ENCODE measurements at regions not wholly inside any gene's neighbourhood (a gene's known extent, or its start where the extent isn't known, plus 50 kb on each side); places are given as distances from the start of the nearest gene placed in this dataset.
A peak's percentile ranks its signal among the peaks of the same experiment; 100 is the strongest.

- Histone ChIP-seq H3K4me1 (ENCODE audit: low read depth) (peaks cover 21% of the 10 kb centered on the region), H3K4me3 (peak overlapping the region; percentile 44), H3K9me3 (ENCODE audit: low read depth) (no peaks in the 10 kb centered on the region), H3K27ac (peak overlapping the region; percentile 95), H3K36me3 (no peaks in the 10 kb centered on the region), H3K27me3 (no peaks in the 10 kb centered on the region)
- DNase-seq (ENCODE audit: low read depth in 1 of 2, low spot score in 1 of 2), result no peak
- TF ChIP-seq, protein P1, sequence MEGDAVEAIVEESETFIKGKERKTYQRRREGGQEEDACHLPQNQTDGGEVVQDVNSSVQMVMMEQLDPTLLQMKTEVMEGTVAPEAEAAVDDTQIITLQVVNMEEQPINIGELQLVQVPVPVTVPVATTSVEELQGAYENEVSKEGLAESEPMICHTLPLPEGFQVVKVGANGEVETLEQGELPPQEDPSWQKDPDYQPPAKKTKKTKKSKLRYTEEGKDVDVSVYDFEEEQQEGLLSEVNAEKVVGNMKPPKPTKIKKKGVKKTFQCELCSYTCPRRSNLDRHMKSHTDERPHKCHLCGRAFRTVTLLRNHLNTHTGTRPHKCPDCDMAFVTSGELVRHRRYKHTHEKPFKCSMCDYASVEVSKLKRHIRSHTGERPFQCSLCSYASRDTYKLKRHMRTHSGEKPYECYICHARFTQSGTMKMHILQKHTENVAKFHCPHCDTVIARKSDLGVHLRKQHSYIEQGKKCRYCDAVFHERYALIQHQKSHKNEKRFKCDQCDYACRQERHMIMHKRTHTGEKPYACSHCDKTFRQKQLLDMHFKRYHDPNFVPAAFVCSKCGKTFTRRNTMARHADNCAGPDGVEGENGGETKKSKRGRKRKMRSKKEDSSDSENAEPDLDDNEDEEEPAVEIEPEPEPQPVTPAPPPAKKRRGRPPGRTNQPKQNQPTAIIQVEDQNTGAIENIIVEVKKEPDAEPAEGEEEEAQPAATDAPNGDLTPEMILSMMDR (IDR thresholded peaks at IDR 0.05; ENCODE audit: low read depth, low read length), result no peak
Observed at GRCh38 chr15:92811148-92811913, 88.8 kb upstream of the CHD2 start.

- Histone ChIP-seq H3K9me3 (ENCODE audit: low read depth) (no peaks in the 10 kb centered on the region), H3K36me3 (no peaks in the 10 kb centered on the region), H3K4me3 (no peak overlapping the region), H3K27ac (peak overlapping the region; percentile 95), H3K4me1 (ENCODE audit: low read depth) (peaks cover 21% of the 10 kb centered on the region), H3K27me3 (no peaks in the 10 kb centered on the region)
- TF ChIP-seq, protein P1 (IDR thresholded peaks at IDR 0.05; ENCODE audit: low read depth, low read length), result no peak
- DNase-seq (ENCODE audit: low read depth in 1 of 2, low spot score in 1 of 2), result no peak
Observed at GRCh38 chr15:92812271-92812670, 87.9 kb upstream of the CHD2 start.

DNA sequence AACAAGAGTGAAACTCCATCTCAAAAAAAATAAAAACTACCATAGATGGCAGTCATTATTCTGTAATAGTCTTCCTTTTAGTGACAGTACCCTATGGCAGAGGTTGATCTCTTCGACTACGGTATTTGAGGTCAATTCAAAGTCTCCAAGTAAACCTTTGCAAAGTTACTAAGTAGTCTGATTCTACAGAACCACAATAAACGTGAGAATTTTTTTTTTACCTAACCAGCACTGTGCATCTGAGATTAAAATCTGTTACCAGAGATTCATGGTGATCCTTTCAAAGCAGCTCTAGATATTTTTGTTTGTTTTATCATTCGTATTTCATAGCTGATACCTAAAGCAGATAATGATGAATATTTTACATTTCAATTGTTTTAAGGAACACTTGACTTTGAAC lies 86.6 kb upstream of the CHD2 start:
- no peaks in the 10 kb centered on the region for H3K36me3 ChIP-seq
- H3K27me3 ChIP-seq, result no peaks in the 10 kb centered on the region
- no peak for DNase-seq (ENCODE audit: low read depth in 1 of 2, low spot score in 1 of 2)
- H3K27ac ChIP-seq, result no peak overlapping the region
- TF ChIP-seq, protein P1 (IDR thresholded peaks at IDR 0.05; ENCODE audit: low read depth, low read length), result no peak
- H3K4me1 ChIP-seq (ENCODE audit: low read depth), result peaks cover 31% of the 10 kb centered on the region
- no peaks in the 10 kb centered on the region for H3K9me3 ChIP-seq (ENCODE audit: low read depth)
- no peak overlapping the region for H3K4me3 ChIP-seq

GRCh38 chr15:92817339-92817886 lies 82.7 kb upstream of the CHD2 start:
- Histone ChIP-seq H3K27me3 (no peaks in the 10 kb centered on the region), H3K4me1 (ENCODE audit: low read depth) (peaks cover 49% of the 10 kb centered on the region), H3K9me3 (ENCODE audit: low read depth) (no peaks in the 10 kb centered on the region), H3K4me3 (no peak overlapping the region), H3K36me3 (no peaks in the 10 kb centered on the region), H3K27ac (peak overlapping the region; percentile 94)
- no peak for DNase-seq (ENCODE audit: low read depth in 1 of 2, low spot score in 1 of 2)
- TF ChIP-seq, protein P1 (IDR thresholded peaks at IDR 0.05; ENCODE audit: low read depth, low read length), result no peak

DNA sequence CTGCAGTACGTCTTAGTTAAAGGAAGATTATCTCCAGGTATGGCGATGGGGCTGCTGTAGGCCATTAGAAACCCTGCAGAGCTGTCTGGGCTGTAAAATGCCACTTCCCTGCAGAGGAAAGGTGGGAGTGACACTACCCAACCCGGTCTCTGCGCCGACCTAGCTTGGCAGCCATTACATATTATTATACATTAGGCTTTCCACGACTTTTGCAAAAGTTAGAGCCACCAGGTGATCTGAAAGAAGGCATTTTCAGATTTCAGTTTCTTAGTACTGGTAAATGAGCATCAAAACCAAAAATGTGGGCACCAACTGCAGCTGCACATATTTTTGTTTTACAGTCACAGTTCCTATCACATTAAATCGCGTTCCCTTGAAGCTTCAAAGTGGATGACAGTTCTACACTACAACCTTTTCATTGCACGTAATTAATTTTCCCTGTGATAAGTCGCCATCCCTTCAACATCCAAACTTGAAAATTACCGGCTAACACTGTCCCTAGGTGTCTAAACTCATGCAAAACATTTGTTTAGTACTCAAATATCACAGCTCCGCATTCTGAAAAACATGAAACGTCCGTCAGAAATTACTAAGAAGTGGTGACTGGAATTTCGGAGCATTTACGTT lies 81.4 kb upstream of the CHD2 start:
- DNase-seq (ENCODE audit: low read depth in 1 of 2, low spot score in 1 of 2), result no peak
- Histone ChIP-seq H3K27ac (peak overlapping the region; percentile 94), H3K9me3 (ENCODE audit: low read depth) (no peaks in the 10 kb centered on the region), H3K4me1 (ENCODE audit: low read depth) (peaks cover 54% of the 10 kb centered on the region), H3K36me3 (no peaks in the 10 kb centered on the region), H3K4me3 (no peak overlapping the region), H3K27me3 (no peaks in the 10 kb centered on the region)
- TF ChIP-seq, protein P1 (IDR thresholded peaks at IDR 0.05; ENCODE audit: low read depth, low read length), result no peak

Data from cardiac muscle cell (in vitro differentiated cells and primary cell).